ENCODE measurements at regions not wholly inside any gene's neighbourhood (a gene's known extent, or its start where the extent isn't known, plus 50 kb on each side); places are given as distances from the start of the nearest gene placed in this dataset.
"Not testable (repeated sequence)": the region's sequence is repeated elsewhere in the genome, so short reads cannot be mapped to it uniquely, and the experiment has no call there.

- DNase-seq (ENCODE audit: low read depth) = no peak
Measured at GRCh38 chr6:145547594-145548335, 187.6 kb downstream of the EPM2A start.

DNA sequence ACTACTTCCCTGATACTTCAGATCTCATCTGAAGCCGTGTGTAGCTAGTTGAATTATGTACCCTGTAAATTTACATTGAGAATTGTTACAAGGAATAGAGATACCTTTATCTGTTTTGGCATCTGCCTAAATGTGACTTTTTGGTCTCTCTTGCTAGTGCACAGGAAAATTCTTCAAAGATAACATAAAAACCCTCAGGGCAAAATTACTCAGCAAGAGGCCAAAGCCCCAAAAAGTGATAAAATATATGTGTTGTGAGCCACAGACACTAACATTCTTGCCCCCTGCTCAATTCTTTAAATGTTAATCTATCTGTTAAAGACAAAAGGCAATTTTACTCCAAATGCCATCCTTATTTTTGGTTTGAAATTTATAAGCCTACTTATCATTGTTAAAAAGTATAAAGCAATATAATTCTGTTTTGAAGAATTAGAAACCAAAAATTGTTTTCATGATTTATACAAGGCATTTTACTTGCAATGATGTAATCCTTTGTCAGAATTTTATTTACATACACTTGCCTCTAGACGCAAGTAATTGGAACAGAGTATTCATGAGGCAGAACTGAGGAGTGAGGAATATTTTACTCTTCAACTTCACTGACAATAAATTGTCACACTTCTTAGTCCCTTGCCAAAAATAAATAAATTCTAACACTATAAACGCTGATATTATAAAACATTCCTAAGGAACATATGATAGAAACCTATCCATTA lies 186.2 kb downstream of the EPM2A start:
- no peak for DNase-seq (ENCODE audit: low read depth)

DNA sequence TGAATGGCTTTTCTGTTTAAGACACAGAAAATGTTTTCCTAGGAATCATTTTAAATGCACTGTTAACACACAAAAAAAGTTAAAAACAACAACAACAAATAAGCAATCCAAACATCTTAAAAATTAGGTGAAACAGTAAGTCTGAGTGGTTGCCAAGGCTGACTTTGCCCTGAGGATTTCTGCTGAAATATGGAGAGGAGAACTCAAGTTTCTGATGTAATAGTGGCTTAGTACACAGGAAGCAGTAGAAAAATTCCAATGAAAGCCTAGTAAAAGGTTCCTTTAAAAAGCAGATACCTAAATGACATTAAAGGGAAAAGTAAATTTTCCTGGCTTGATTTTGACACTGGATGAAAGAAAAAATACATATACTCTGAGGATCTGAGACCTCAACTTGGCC lies 184.2 kb downstream of the EPM2A start:
- DNase-seq (ENCODE audit: low read depth) = no peak

DNA sequence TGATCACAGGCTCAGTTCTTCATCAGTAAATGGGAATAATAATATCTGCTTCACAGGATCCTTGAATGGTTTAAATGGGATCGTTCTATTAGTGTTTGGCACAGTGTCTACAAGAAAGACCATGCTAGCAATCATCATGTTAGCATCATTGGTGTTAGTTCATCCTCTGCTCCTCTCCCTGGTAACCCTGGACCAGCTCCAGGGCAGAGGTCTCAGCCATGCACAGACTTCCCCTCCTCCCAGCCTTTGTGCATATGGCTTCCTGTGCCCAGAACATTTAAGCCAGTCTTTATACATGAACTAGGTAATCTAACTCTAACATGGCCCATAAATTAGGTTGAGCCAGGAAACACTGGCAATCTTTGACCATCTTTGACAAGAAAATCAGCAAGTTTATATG lies 180.2 kb downstream of the EPM2A start:
- DNase-seq (ENCODE audit: low read depth) = no peak

GRCh38 chr6:145557474-145557873 lies 177.8 kb downstream of the EPM2A start:
- DNase-seq (ENCODE audit: low read depth) = no peak

GRCh38 chr6:145559836-145560235 lies 175.5 kb downstream of the EPM2A start:
- DNase-seq (ENCODE audit: low read depth) = no peak

GRCh38 chr6:145561095-145562072 lies 173.9 kb downstream of the EPM2A start:
- DNase-seq (ENCODE audit: low read depth) = no peak

- DNase-seq (ENCODE audit: low read depth) = no peak
Measured at GRCh38 chr6:145562771-145563615, 172.3 kb downstream of the EPM2A start.

DNA sequence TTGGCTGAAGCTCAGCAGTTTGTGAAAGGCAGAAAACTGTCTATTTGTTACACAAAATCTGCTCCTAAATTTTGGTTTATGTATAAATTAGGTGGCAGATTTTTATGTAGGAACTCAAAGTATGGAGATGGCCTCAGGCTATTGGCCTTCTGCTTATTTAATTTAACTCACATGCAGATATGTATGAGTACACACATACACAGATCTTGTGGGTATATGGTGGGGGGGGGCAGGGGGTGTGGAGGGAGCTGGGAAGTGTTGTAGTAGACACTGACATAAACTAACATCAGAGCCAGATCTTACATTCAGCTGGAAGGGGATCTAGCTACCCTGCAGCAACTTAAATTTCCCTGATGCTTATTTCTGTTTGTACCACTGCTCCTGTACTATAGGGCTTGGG lies 170.8 kb downstream of the EPM2A start:
- DNase-seq (ENCODE audit: low read depth) = no peak

GRCh38 chr6:145567684-145568252 lies 167.6 kb downstream of the EPM2A start:
- DNase-seq (ENCODE audit: low read depth) = no peak

GRCh38 chr6:145569140-145569539 lies 166.2 kb downstream of the EPM2A start:
- no peak for DNase-seq (ENCODE audit: low read depth)

DNA sequence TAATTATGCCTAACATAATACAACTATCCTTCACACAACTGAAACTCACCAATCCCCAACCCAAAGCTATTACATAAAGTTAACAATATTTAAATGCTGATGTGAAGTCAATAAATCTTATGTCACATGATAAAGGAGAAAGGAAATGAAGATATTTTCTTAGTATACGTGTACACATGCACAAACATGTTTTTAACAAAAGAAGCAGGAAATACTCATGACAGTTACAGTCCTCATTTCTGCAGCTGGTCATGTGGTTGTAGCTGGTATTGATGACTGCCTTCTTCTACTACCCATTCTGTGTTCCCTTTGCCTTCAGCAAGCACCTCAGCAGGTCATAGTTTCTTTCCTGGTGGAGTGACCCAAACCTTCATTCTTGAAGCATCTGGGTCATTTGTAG lies 165.0 kb downstream of the EPM2A start:
- not testable (repeated sequence) for DNase-seq (ENCODE audit: low read depth)

DNA sequence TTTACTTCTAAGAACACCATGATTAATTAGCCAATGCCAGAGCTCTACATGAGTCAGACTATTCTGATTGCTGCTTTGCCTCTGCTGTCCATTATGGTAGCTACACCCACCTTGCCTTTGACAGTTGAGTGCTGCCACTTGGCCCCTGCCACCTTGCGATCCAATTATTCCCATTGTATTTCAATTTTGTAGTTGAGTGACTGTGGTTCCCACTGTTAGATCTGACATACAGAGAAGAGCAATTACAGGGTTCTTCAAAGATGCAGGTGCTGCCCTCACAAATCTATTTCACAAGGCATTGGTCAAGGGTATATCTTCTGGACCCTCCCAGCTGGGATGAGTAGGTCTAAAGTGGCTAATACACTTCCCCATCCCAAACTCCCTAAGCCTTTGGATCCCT lies 161.1 kb downstream of the EPM2A start:
- DNase-seq (ENCODE audit: low read depth) = not testable (repeated sequence)

All from stromal cell of bone marrow (primary cell).